ENCODE measurements at regions not wholly inside any gene's neighbourhood (a gene's known extent, or its start where the extent isn't known, plus 50 kb on each side); places are given as distances from the start of the nearest gene placed in this dataset.
"Not testable (repeated sequence)": the region's sequence is repeated elsewhere in the genome, so short reads cannot be mapped to it uniquely, and the experiment has no call there.

- DNase-seq, result not testable (repeated sequence)
These were observed 59.3 kb upstream of the SULF2 start for GRCh38 chr20:47844568-47844906.

DNA sequence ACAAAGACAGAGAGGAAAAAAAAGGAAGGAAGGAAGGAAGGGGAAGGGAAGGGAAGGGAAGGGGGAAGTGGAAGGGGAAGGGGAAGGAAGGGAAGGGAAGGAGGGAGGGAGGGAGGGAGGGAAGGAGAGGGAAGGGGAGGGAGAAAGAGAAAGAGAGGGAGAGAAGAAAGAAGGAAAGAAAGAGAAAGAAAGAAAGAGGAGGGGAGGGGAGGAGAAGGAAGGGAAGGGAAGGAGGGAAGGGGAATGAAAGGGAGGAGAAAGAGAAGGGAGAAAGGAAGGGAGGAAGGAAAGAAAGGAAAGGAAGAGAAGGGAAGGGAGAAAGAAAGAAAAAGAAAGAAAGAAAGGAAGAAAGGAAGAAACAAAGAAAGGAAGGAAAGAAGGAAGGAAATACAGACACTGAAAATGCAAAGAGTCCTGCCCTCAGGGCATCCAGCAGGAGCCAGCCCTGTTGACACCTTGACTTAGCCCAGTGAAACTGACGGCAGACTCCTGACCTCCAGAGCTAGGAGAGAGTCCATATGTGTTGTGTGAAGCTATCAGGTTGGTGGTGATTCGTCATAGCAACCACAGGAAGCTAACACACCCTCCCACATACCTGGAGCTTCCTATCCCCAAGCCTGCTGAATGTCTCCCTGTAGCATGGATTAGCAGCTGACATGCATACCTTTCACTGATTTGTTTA is 58.7 kb upstream of the SULF2 start:
- no peak for DNase-seq

- DNase-seq, result peak; percentile 41
These were observed 57.7 kb upstream of the SULF2 start for GRCh38 chr20:47842950-47843349.

- not testable (repeated sequence) for DNase-seq
These were observed 56.7 kb upstream of the SULF2 start for GRCh38 chr20:47842004-47842403.

- DNase-seq, result not testable (repeated sequence)
These were observed 51.1 kb upstream of the SULF2 start for GRCh38 chr20:47836256-47836817.

All from femur (tissue), 1 donor.